Neural progenitor cell (in vitro differentiated cells): ENCODE measurements at regions not wholly inside any gene's neighbourhood (a gene's known extent, or its start where the extent isn't known, plus 50 kb on each side); places are given as distances from the start of the nearest gene placed in this dataset.

Source experiments
- DNase-seq: peaks from one replicate; pipeline ENCODE4 v3.0.0-alpha.2; 2016; ENCODE audit warnings: low spot score
- H2AFZ ChIP-seq: fragments of 200-600 bp; sonication (generic); replicated peaks from 2 replicates; pipeline ENCODE4 v1.6.1; 2016; ENCODE audit warnings: antibody characterized with exemption
- H3F3A ChIP-seq: fragments of 200-600 bp; sonication (generic); 2 replicates; pipeline ENCODE4 v1.6.1; 2016; ENCODE audit warnings: antibody characterized with exemption, low read depth
- H3K27ac ChIP-seq: fragments of 200-600 bp; sonication (generic); 2 replicates; pipeline ENCODE4 v1.5.1; 2016; ENCODE audit warnings: mild to moderate bottlenecking
- H3K27me3 ChIP-seq: fragments of 200-600 bp; sonication (generic); 2 replicates; pipeline ENCODE4 v1.6.1; 2016; ENCODE audit warnings: mild to moderate bottlenecking, moderate library complexity
- H3K36me3 ChIP-seq: fragments of 200-600 bp; sonication (generic); 2 replicates; pipeline ENCODE4 v1.5.1; 2016
- H3K4me1 ChIP-seq: fragments of 200-600 bp; sonication (generic); 2 replicates; pipeline ENCODE4 v1.6.1; 2016; ENCODE audit warnings: mixed run types
- H3K4me2 ChIP-seq: fragments of 200-600 bp; sonication (generic); 2 replicates; pipeline ENCODE4 v1.6.1; 2016
- H3K4me3 ChIP-seq: fragments of 200-600 bp; sonication (generic); 2 replicates; pipeline ENCODE4 v1.5.1; 2016
- H3K79me2 ChIP-seq: fragments of 200-600 bp; sonication (generic); 2 replicates; pipeline ENCODE4 v1.6.1; 2016; ENCODE audit warnings: low read depth
- H3K9ac ChIP-seq: fragments of 200-600 bp; sonication (generic); 2 replicates; pipeline ENCODE4 v1.6.1; 2016
- H3K9me3 ChIP-seq: fragments of 200-600 bp; sonication (generic); 2 replicates; pipeline ENCODE4 v1.5.1; 2016; ENCODE audit warnings: low read depth
- H4K20me1 ChIP-seq: fragments of 200-600 bp; sonication (generic); 2 replicates; pipeline ENCODE4 v1.6.1; 2016; ENCODE audit warnings: low read depth
- H3K27ac Mint-ChIP-seq: 3 replicates; pipeline ENCODE4 v1.8.0; 2021; ENCODE audit warnings: mixed read lengths
- H3K27me3 Mint-ChIP-seq: 2 replicates; pipeline ENCODE4 v1.8.0; 2022; ENCODE audit warnings: low read depth, mild to moderate bottlenecking, inconsistent platforms, moderate library complexity, mixed read lengths; ENCODE audit not compliant: insufficient read depth
- H3K36me3 Mint-ChIP-seq: 3 replicates; pipeline ENCODE4 v1.8.0; 2021; ENCODE audit warnings: mixed read lengths
- H3K4me1 Mint-ChIP-seq: 3 replicates; pipeline ENCODE4 v1.8.0; 2021; ENCODE audit warnings: mixed read lengths
- H3K4me3 Mint-ChIP-seq: 3 replicates; pipeline ENCODE4 v1.8.0; 2021; ENCODE audit warnings: mild to moderate bottlenecking, moderate library complexity, mixed read lengths
- H3K9me3 Mint-ChIP-seq: 3 replicates; pipeline ENCODE4 v1.8.0; 2020; ENCODE audit warnings: mixed read lengths
- EZH2 ChIP-seq: fragments of 200-600 bp; sonication (generic); IDR thresholded peaks from 2 replicates; pipeline ENCODE4 v1.6.1; 2017; ENCODE audit warnings: antibody characterized with exemption, mild to moderate bottlenecking, moderate library complexity
- EZH2phosphoT487 ChIP-seq: fragments of 200-600 bp; sonication (generic); IDR thresholded peaks from 2 replicates; pipeline ENCODE4 v1.6.1; 2017; ENCODE audit warnings: antibody characterized with exemption
- TF ChIP-seq, protein P1 (sequence below): fragments of 200-600 bp; sonication (generic); IDR thresholded peaks from 2 replicates; pipeline ENCODE4 v1.5.1; 2017; ENCODE audit warnings: antibody characterized with exemption, mild to moderate bottlenecking

DNA sequence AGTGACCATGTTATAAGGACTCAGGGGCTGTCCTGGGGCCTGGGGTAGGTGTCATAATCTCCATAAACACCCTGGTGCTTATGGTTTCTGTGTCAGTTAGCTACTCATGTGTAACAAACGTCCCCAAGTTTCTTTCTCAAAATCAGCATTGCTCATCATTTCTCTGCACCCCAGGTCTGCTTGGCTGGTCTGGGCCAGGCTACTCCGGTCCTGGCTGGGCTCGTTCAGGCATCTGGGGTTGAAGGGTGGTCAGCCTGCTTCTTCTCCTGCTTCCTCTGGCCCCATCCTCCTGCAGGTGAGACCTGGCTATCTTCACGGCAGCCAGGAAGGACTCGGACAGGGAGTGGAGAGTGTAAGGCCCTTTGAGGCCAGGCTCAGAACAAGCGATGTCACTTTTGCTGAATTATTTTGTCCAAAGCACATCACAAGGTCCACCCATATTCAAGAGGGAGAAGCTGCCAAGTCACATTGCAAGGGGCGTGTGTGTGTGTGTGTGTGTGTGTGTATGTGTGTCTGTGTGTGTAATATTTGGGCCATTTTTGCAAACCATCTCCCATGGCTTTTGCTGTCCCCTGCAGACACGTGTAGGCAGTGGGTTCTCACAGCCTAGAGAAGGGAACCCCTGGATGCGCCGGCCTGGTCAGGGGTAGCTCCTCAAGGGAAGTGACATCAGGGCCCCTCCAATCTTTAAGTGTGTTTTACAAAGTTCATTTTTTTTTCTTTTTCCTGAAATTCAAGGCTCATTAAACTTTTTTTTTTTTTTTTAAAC, 535.8 kb downstream of the TBC1D22A start:
- H4K20me1 ChIP-seq: no peaks in the 10 kb centered on the region
- H3K36me3 ChIP-seq: no peaks in the 10 kb centered on the region
- no peaks in the 10 kb centered on the region for H3F3A ChIP-seq
- no peaks in the 10 kb centered on the region for H3K9me3 ChIP-seq
- H3K9ac ChIP-seq: no peak overlapping the region
- H3K4me1 ChIP-seq: no peaks in the 10 kb centered on the region
- no peak for DNase-seq
- no peak overlapping the region for H3K4me2 ChIP-seq
- no peak overlapping the region for H3K27ac ChIP-seq
- H3K4me3 ChIP-seq: no peak overlapping the region
- no peak overlapping the region for H2AFZ ChIP-seq
- no peak overlapping the region for H3K27ac Mint-ChIP-seq
- H3K79me2 ChIP-seq: no peaks in the 10 kb centered on the region
- peaks cover 29% of the 10 kb centered on the region for H3K9me3 Mint-ChIP-seq
- H3K36me3 Mint-ChIP-seq: no peaks in the 10 kb centered on the region
- H3K27me3 ChIP-seq: no peaks in the 10 kb centered on the region
- no peak overlapping the region for H3K4me3 Mint-ChIP-seq
- no peaks in the 10 kb centered on the region for H3K4me1 Mint-ChIP-seq
- no peak for TF ChIP-seq EZH2
- TF ChIP-seq, protein P1, sequence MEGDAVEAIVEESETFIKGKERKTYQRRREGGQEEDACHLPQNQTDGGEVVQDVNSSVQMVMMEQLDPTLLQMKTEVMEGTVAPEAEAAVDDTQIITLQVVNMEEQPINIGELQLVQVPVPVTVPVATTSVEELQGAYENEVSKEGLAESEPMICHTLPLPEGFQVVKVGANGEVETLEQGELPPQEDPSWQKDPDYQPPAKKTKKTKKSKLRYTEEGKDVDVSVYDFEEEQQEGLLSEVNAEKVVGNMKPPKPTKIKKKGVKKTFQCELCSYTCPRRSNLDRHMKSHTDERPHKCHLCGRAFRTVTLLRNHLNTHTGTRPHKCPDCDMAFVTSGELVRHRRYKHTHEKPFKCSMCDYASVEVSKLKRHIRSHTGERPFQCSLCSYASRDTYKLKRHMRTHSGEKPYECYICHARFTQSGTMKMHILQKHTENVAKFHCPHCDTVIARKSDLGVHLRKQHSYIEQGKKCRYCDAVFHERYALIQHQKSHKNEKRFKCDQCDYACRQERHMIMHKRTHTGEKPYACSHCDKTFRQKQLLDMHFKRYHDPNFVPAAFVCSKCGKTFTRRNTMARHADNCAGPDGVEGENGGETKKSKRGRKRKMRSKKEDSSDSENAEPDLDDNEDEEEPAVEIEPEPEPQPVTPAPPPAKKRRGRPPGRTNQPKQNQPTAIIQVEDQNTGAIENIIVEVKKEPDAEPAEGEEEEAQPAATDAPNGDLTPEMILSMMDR: no peak
- no peak for TF ChIP-seq EZH2phosphoT487
- peaks cover 17% of the 10 kb centered on the region for H3K27me3 Mint-ChIP-seq

DNA sequence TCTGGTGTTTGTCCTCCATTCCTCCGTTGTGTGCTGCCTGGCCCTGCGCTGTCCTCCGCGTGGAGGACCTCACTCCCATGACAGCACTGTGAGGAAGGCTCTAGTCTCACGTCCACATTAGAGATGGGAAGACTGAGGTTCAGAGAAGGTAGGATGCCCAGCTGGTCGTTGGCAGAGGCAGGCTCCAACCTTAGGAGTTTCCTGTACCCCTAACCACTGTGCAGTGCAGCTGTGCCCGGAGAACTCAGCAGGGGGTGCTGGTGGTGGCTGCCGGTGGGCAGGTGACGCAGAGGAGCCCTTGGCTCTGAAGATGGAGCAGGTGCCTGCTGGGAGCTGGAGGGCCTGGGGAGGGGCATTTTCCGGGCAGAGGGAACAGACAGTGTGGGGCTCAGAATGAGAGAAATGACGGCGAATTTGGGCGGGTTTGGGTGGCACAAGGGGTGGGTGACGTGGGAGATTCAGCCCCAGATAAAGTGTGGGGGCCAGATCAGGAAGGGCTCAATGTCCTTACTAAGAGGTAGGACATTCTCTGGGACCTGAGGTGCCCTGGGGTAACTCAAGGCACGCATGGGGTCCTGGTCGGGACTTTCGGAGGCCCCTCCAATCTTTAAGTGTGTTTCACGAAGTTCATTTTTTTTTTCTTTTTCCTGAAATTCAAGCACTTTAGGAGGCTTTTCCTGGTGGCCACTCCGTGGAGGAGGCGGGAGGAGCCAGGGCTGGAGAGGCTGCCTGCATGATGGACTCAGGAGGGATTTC, 535.0 kb downstream of the TBC1D22A start:
- Histone ChIP-seq H3K79me2 (no peaks in the 10 kb centered on the region), H3K36me3 (no peaks in the 10 kb centered on the region), H3K27me3 (no peaks in the 10 kb centered on the region), H3K9me3 (no peaks in the 10 kb centered on the region), H3K4me1 (no peaks in the 10 kb centered on the region), H3K9ac (no peak overlapping the region), H3F3A (no peaks in the 10 kb centered on the region), H4K20me1 (no peaks in the 10 kb centered on the region), H3K27ac (no peak overlapping the region), H2AFZ (no peak overlapping the region), H3K4me2 (no peak overlapping the region), H3K4me3 (no peak overlapping the region)
- no peaks in the 10 kb centered on the region for H3K36me3 Mint-ChIP-seq
- H3K27me3 Mint-ChIP-seq: peaks cover 18% of the 10 kb centered on the region
- no peak overlapping the region for H3K27ac Mint-ChIP-seq
- peaks cover 33% of the 10 kb centered on the region for H3K9me3 Mint-ChIP-seq
- DNase-seq: no peak
- TF ChIP-seq EZH2phosphoT487 (no peak), EZH2 (no peak)
- no peak overlapping the region for H3K4me3 Mint-ChIP-seq
- no peaks in the 10 kb centered on the region for H3K4me1 Mint-ChIP-seq

- H4K20me1 ChIP-seq: no peaks in the 10 kb centered on the region
- no peak for DNase-seq
- H3K4me1 ChIP-seq: no peaks in the 10 kb centered on the region
- TF ChIP-seq EZH2phosphoT487 (no peak), EZH2 (no peak)
- TF ChIP-seq, protein P1: no peak
- no peaks in the 10 kb centered on the region for H3K36me3 Mint-ChIP-seq
- H3K27me3 Mint-ChIP-seq: peaks cover 18% of the 10 kb centered on the region
- H3K27me3 ChIP-seq: no peaks in the 10 kb centered on the region
- H3K27ac Mint-ChIP-seq: no peak overlapping the region
- H3K4me1 Mint-ChIP-seq: no peaks in the 10 kb centered on the region
- H3K9me3 Mint-ChIP-seq: peaks cover 33% of the 10 kb centered on the region
- H3K4me3 ChIP-seq: no peak overlapping the region
- no peaks in the 10 kb centered on the region for H3K9me3 ChIP-seq
- H2AFZ ChIP-seq: no peak overlapping the region
- H3K4me3 Mint-ChIP-seq: no peak overlapping the region
- H3F3A ChIP-seq: no peaks in the 10 kb centered on the region
- no peak overlapping the region for H3K9ac ChIP-seq
- no peak overlapping the region for H3K27ac ChIP-seq
- no peak overlapping the region for H3K4me2 ChIP-seq
- no peaks in the 10 kb centered on the region for H3K79me2 ChIP-seq
- H3K36me3 ChIP-seq: no peaks in the 10 kb centered on the region
These were observed 534.2 kb downstream of the TBC1D22A start for GRCh38 chr22:47296405-47297260.
